ENCODE measurements at regions not wholly inside any gene's neighbourhood (a gene's known extent, or its start where the extent isn't known, plus 50 kb on each side); places are given as distances from the start of the nearest gene placed in this dataset.

DNA sequence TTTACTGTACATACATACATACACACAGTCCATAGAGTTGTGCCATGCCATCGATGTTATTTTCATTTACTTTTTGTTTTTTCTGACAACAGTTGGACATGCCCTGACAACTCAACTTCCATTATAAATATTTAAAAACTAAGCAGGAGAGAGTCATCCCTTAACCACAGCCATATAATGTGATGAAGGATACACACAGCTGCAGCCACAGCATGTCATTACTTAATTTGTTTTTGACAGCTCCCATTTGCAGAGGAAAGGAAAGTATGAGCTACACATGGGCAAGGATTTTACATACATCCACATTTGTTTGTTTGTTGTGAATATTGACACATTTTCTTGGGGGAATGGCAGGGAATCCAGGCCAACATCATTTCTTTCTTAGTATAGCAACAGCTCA lies 91.5 kb upstream of the TUT7 start:
- TF ChIP-seq, protein P1, sequence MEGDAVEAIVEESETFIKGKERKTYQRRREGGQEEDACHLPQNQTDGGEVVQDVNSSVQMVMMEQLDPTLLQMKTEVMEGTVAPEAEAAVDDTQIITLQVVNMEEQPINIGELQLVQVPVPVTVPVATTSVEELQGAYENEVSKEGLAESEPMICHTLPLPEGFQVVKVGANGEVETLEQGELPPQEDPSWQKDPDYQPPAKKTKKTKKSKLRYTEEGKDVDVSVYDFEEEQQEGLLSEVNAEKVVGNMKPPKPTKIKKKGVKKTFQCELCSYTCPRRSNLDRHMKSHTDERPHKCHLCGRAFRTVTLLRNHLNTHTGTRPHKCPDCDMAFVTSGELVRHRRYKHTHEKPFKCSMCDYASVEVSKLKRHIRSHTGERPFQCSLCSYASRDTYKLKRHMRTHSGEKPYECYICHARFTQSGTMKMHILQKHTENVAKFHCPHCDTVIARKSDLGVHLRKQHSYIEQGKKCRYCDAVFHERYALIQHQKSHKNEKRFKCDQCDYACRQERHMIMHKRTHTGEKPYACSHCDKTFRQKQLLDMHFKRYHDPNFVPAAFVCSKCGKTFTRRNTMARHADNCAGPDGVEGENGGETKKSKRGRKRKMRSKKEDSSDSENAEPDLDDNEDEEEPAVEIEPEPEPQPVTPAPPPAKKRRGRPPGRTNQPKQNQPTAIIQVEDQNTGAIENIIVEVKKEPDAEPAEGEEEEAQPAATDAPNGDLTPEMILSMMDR (IDR thresholded peaks at IDR 0.05; ENCODE audit: insufficient read depth, low read depth, low read length): no peak
- peak; percentile 16 for DNase-seq (ENCODE audit: low read depth)
- H3K4me3 ChIP-seq (ENCODE audit: low read depth, low read length): no peak overlapping the region

DNA sequence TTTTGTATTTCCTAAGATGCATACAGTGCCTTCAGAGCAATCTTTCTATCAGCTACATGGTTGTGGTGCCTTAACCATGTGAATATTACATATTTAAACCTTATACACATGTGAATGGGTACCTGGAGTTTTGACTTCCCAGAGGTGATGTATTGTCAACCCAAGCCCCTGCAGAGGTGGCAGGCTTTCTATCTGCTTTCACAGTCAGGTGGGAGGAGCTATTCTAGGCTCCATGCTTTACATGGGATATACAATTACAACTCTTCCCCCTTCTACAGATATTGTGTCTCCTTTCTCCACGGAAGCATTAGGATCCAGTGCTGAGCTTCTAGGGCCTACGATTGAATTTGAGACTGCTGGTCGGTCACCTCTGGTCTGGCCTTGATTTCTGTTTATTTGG lies 89.8 kb upstream of the TUT7 start:
- H3K4me3 ChIP-seq (ENCODE audit: low read depth, low read length): no peak overlapping the region
- TF ChIP-seq, protein P1 (IDR thresholded peaks at IDR 0.05; ENCODE audit: insufficient read depth, low read depth, low read length): no peak
- no peak for DNase-seq (ENCODE audit: low read depth)

DNA sequence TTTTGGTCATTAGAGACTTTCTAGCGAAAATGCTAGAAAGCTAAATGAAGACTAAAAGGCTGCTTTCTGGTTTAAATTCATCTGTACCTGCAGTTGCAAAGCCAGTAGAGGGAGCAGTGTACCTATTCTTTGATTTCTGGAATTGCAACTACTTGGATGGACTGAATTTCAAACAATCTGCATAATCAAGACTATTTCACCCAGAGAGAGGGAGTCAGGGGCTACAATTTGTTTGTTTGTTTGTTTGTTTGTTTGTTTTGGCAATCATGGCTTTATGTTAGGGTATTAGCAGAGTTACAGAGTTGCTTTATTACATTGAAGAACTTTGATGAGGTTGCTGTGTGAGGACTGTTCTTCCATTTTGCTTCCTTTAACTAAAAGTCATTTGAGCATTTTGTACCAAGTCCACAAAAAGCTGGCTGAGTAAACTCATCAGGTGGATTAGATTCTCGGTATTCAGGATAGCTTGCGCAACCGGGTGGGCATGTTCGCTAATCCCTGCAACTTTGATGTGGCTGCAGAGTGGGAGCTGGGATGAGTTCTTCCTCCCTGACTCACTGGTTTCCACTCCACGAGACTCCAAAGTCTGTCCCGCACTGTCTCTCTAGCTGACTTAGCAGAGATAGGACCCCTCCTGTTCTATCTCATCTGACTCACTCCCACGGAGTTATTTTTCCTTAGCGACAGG lies 80.0 kb upstream of the TUT7 start:
- TF ChIP-seq, protein P1 (IDR thresholded peaks at IDR 0.05; ENCODE audit: insufficient read depth, low read depth, low read length): peak; percentile 87
- H3K4me3 ChIP-seq (ENCODE audit: low read depth, low read length): peak overlapping the region; percentile 11
- peak; percentile 84 for DNase-seq (ENCODE audit: low read depth)

DNA sequence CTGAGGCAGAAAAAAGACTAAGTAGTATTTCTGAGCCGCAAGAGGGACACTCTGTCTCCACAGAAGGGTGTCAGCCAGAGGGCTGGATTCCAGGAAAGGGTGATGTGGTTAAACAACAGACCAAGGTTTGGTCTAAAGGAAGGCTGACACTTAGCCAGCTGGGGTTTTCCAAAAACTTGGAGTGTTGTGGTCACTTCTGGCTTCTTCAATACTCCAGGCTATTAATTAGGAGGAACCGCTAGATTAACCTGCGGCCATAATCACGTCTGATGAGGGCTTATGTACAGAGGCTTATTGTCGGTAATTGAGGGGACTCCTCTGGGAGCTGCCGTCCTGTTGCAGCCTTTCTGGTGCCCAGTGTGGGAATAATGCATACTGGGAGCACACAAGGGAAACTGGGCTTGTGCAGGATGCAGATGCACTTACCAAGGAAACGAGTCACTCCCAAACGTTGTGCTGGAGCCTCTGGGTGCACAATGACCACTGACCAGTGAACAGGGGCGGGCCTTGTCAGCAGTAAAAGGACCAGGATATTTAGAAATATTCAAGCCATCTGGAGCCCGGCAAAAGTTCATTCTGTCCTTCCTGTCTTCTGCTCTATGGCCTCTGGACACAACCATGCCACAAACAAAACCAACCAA lies 70.2 kb upstream of the TUT7 start:
- TF ChIP-seq, protein P1 (IDR thresholded peaks at IDR 0.05; ENCODE audit: insufficient read depth, low read depth, low read length): no peak
- no peak for DNase-seq (ENCODE audit: low read depth)
- H3K4me3 ChIP-seq (ENCODE audit: low read depth, low read length): no peak overlapping the region

DNA sequence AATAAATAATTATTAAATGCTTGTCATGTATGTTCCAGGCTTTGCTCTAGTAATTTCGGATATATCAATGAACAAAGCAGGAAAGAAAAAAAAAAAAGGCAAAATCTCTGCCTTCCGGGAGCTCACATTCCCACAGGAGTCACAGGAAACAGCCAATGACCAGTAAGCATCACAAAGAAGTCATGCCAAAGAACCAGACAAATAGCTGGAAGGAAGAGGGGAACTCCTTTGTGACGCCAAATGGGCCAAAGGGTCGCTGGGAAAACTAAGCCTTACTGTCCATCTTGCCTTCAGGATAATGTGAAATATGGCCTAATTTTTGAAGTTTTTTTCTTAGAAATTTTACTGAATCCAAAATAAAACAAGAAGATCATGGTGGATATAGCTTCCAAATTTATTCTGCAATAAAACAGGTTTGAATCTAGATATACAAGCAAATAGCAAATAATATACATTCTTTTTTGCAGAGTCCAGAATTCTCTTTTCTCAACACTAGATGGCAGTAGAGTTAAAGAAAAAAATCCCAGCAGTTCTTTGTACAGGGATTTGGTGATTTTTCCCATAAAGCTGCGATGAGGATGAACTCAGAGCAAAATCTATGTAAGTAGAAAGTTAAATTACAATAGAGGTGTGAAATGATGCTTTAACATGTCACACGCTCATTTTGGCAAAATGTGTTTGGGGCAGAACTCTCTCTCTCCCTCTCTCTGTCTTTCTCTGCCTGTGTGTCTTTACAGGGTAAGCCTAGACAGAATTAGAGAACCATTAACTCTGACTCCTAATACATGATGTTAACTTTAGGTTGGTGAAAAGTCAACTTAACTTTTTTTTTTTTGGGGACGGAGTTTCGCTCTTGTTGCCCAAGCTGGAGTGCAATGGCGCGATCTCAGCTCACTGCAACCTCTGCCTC lies 60.0 kb upstream of the TUT7 start:
- peak; percentile 49 for DNase-seq (ENCODE audit: low read depth)
- TF ChIP-seq, protein P1 (IDR thresholded peaks at IDR 0.05; ENCODE audit: insufficient read depth, low read depth, low read length): peak; percentile 59
- H3K4me3 ChIP-seq (ENCODE audit: low read depth, low read length): no peak overlapping the region

DNA sequence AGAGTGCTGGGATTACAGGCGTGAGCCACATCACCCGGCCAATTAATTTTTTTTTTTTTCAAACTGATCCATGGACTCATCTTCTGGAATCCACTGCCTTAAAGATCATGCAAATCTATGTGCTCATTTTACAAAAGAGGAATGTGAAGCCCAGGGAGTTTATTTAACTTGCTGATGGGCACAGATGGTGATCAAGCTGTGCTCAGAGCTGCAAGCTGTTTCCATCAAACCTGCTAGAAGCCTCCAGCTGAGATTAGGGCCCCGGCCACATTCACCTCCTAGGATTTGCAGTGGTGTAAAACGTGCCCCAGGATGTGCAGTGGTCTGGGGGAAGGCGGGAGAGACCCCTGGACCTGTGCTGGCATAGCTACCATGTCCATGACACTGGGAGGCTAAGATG lies 56.1 kb upstream of the TUT7 start:
- no peak for DNase-seq (ENCODE audit: low read depth)
- TF ChIP-seq, protein P1 (IDR thresholded peaks at IDR 0.05; ENCODE audit: insufficient read depth, low read depth, low read length): no peak
- no peak overlapping the region for H3K4me3 ChIP-seq (ENCODE audit: low read depth, low read length)

All from fibroblast of villous mesenchyme (primary cell).